ENCODE measurements at regions not wholly inside any gene's neighbourhood (a gene's known extent, or its start where the extent isn't known, plus 50 kb on each side); places are given as distances from the start of the nearest gene placed in this dataset.

GRCh38 chr5:171666815-171667214 is 118.8 kb upstream of the SMIM23 start:
- no peak for TF ChIP-seq JUND (IDR thresholded peaks at IDR 0.05; ENCODE audit: low read depth)
- in situ Hi-C loops (cut with HindIII; ENCODE audit: low pct_unique_long_range_greater_than_20kb, low sequenced_read_pairs): no loop called here
- DNase-seq (ENCODE audit: low read depth in 1 of 2, low spot score in 1 of 2): no peak

GRCh38 chr5:171667341-171668096 is 118.1 kb upstream of the SMIM23 start:
- in situ Hi-C loops (cut with HindIII; ENCODE audit: low pct_unique_long_range_greater_than_20kb, low sequenced_read_pairs): no loop called here
- DNase-seq (ENCODE audit: low read depth in 1 of 2, low spot score in 1 of 2): no peak
- no peak for TF ChIP-seq JUND (IDR thresholded peaks at IDR 0.05; ENCODE audit: low read depth)

GRCh38 chr5:171668097-171668412 is 117.6 kb upstream of the SMIM23 start:
- TF ChIP-seq JUND (IDR thresholded peaks at IDR 0.05; ENCODE audit: low read depth): no peak
- DNase-seq (ENCODE audit: low read depth in 1 of 2, low spot score in 1 of 2): no peak
- in situ Hi-C loops (cut with HindIII; ENCODE audit: low pct_unique_long_range_greater_than_20kb, low sequenced_read_pairs): no loop called here

- in situ Hi-C loops (cut with HindIII; ENCODE audit: low pct_unique_long_range_greater_than_20kb, low sequenced_read_pairs): no loop called here
- DNase-seq (ENCODE audit: low read depth in 1 of 2, low spot score in 1 of 2): no peak
- no peak for TF ChIP-seq JUND (IDR thresholded peaks at IDR 0.05; ENCODE audit: low read depth)
Measured at GRCh38 chr5:171669571-171669970, 116.0 kb upstream of the SMIM23 start.

- in situ Hi-C loops (cut with HindIII; ENCODE audit: low pct_unique_long_range_greater_than_20kb, low sequenced_read_pairs): no loop called here
Measured at GRCh38 chr5:171672556-171672955, 113.1 kb upstream of the SMIM23 start.

GRCh38 chr5:171673328-171673727 is 112.3 kb upstream of the SMIM23 start:
- in situ Hi-C loops (cut with HindIII; ENCODE audit: low pct_unique_long_range_greater_than_20kb, low sequenced_read_pairs): no loop called here
- no peak for DNase-seq (ENCODE audit: low read depth in 1 of 2, low spot score in 1 of 2)
- TF ChIP-seq JUND (IDR thresholded peaks at IDR 0.05; ENCODE audit: low read depth): no peak

More at GRCh38 chr5:171672556-171672955, 113.1 kb upstream of the SMIM23 start:
- no peak for TF ChIP-seq JUND (IDR thresholded peaks at IDR 0.05; ENCODE audit: low read depth)
- DNase-seq (ENCODE audit: low read depth in 1 of 2, low spot score in 1 of 2): no peak

GRCh38 chr5:171673840-171674239 is 111.8 kb upstream of the SMIM23 start:
- TF ChIP-seq JUND (IDR thresholded peaks at IDR 0.05; ENCODE audit: low read depth): no peak
- DNase-seq (ENCODE audit: low read depth in 1 of 2, low spot score in 1 of 2): no peak
- in situ Hi-C loops (cut with HindIII; ENCODE audit: low pct_unique_long_range_greater_than_20kb, low sequenced_read_pairs): no loop called here

GRCh38 chr5:171675511-171675910 is 110.1 kb upstream of the SMIM23 start:
- in situ Hi-C loops (cut with HindIII; ENCODE audit: low pct_unique_long_range_greater_than_20kb, low sequenced_read_pairs): no loop called here
- no peak for DNase-seq (ENCODE audit: low read depth in 1 of 2, low spot score in 1 of 2)
- no peak for TF ChIP-seq JUND (IDR thresholded peaks at IDR 0.05; ENCODE audit: low read depth)

- in situ Hi-C loops (cut with HindIII; ENCODE audit: low pct_unique_long_range_greater_than_20kb, low sequenced_read_pairs): no loop called here
- no peak for TF ChIP-seq JUND (IDR thresholded peaks at IDR 0.05; ENCODE audit: low read depth)
- no peak for DNase-seq (ENCODE audit: low read depth in 1 of 2, low spot score in 1 of 2)
Measured at GRCh38 chr5:171676286-171676944, 109.2 kb upstream of the SMIM23 start.

- DNase-seq (ENCODE audit: low read depth in 1 of 2, low spot score in 1 of 2): no peak
- TF ChIP-seq JUND (IDR thresholded peaks at IDR 0.05; ENCODE audit: low read depth): no peak
- in situ Hi-C loops (cut with HindIII; ENCODE audit: low pct_unique_long_range_greater_than_20kb, low sequenced_read_pairs): no loop called here
Measured at GRCh38 chr5:171678646-171679045, 107.0 kb upstream of the SMIM23 start.

- in situ Hi-C loops (cut with HindIII; ENCODE audit: low pct_unique_long_range_greater_than_20kb, low sequenced_read_pairs): no loop called here
- no peak for DNase-seq (ENCODE audit: low read depth in 1 of 2, low spot score in 1 of 2)
- no peak for TF ChIP-seq JUND (IDR thresholded peaks at IDR 0.05; ENCODE audit: low read depth)
Measured at GRCh38 chr5:171680485-171680884, 105.1 kb upstream of the SMIM23 start.

- no peak for DNase-seq (ENCODE audit: low read depth in 1 of 2, low spot score in 1 of 2)
- TF ChIP-seq JUND (IDR thresholded peaks at IDR 0.05; ENCODE audit: low read depth): no peak
- in situ Hi-C loops (cut with HindIII; ENCODE audit: low pct_unique_long_range_greater_than_20kb, low sequenced_read_pairs): no loop called here
Measured at GRCh38 chr5:171681061-171681460, 104.6 kb upstream of the SMIM23 start.

- TF ChIP-seq JUND (IDR thresholded peaks at IDR 0.05; ENCODE audit: low read depth): no peak
- no peak for DNase-seq (ENCODE audit: low read depth in 1 of 2, low spot score in 1 of 2)
- in situ Hi-C loops (cut with HindIII; ENCODE audit: low pct_unique_long_range_greater_than_20kb, low sequenced_read_pairs): no loop called here
Measured at GRCh38 chr5:171681677-171682076, 103.9 kb upstream of the SMIM23 start.
